ENCODE measurements at regions not wholly inside any gene's neighbourhood (a gene's known extent, or its start where the extent isn't known, plus 50 kb on each side); places are given as distances from the start of the nearest gene placed in this dataset.

DNA sequence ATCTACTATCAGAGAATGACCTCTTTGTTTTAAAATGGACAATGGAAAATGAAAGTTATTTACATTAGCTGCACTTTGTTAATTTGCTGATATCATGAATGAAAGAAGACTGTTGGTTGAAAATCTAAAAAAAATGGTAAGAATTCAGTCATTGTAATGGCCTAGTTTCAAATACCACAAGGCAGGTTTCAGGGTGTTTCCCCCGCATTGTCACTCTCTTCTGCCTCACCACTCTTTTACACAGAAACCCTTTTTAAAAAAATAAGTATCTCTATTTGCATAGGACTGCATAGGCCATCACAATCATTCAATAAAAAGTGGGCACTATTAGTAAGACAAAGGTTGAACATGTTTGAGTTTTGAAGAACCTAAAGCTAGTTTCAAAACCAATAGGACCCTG, 737.1 kb downstream of the INHBA start:
- 89% methylated on average over 1 of the region's 1 CpG; no CpG with 5 or more reads in 1 of the 2 experiments for WGBS, 2 experiments (ENCODE audit: extremely low coverage in 1 of 2, insufficient coverage in 1 of 2, insufficient read length in 1 of 2, insufficient replicate concordance in 2 of 2, low coverage in 1 of 2, low lambda C conversion rate in 2 of 2, missing lambda C conversion rate in 1 of 2)
- TF ChIP-seq JUND (IDR thresholded peaks at IDR 0.05; ENCODE audit: low read length) = no peak
- no peak for TF ChIP-seq NRF1 (IDR thresholded peaks at IDR 0.05; ENCODE audit: low read depth, low read length)
- no peak for TF ChIP-seq SIX5 (IDR thresholded peaks at IDR 0.05; ENCODE audit: low read depth, low read length)
- TF ChIP-seq SAP30 (IDR thresholded peaks at IDR 0.05; ENCODE audit: insufficient read depth, insufficient replicate concordance, low read length) = no peak
- TF ChIP-seq POLR2A (IDR thresholded peaks at IDR 0.05; ENCODE audit: control extremely low read depth in 1 of 2, low read depth in 2 of 2, low read length in 2 of 2) = no peak
- TF ChIP-seq GTF2F1 (IDR thresholded peaks at IDR 0.05; ENCODE audit: borderline replicate concordance, low read depth, low read length) = no peak
- TF ChIP-seq, protein P1, sequence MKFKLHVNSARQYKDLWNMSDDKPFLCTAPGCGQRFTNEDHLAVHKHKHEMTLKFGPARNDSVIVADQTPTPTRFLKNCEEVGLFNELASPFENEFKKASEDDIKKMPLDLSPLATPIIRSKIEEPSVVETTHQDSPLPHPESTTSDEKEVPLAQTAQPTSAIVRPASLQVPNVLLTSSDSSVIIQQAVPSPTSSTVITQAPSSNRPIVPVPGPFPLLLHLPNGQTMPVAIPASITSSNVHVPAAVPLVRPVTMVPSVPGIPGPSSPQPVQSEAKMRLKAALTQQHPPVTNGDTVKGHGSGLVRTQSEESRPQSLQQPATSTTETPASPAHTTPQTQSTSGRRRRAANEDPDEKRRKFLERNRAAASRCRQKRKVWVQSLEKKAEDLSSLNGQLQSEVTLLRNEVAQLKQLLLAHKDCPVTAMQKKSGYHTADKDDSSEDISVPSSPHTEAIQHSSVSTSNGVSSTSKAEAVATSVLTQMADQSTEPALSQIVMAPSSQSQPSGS (IDR thresholded peaks at IDR 0.05; ENCODE audit: low read length) = no peak
- TF ChIP-seq TCF12 (IDR thresholded peaks at IDR 0.05; ENCODE audit: low read depth, low read length) = no peak
- no peak for TF ChIP-seq SP1 (IDR thresholded peaks at IDR 0.05; ENCODE audit: low read depth, low read length)
- no peak for TF ChIP-seq RAD21 (IDR thresholded peaks at IDR 0.05 in 1 of 2, conservative IDR thresholded peaks at IDR 0.05 in 1 of 2; ENCODE audit: low read depth in 2 of 2, low read length in 2 of 2)

More for the DNA sequence above, 737.1 kb downstream of the INHBA start:
- no peak overlapping the region for H3K56ac ChIP-seq (replicated peaks; ENCODE audit: insufficient read length, low read depth, low read length)
- H3K4me1 ChIP-seq (replicated peaks in 1 of 4; ENCODE audit: control insufficient read depth in 3 of 4, insufficient read depth in 4 of 4, low read length in 3 of 4) = no peaks in the 10 kb centered on the region
- H3K9ac ChIP-seq (replicated peaks in 1 of 4; ENCODE audit: extremely low read depth in 1 of 4, low read depth in 3 of 4, low read length in 3 of 4) = no peak overlapping the region
- POLR2A ChIA-PET (ENCODE audit: partially characterized antibody) = no interaction called here
- no peak overlapping the region for H3K4me2 ChIP-seq (ENCODE audit: insufficient read depth in 1 of 2, low read depth in 2 of 2, low read length in 2 of 2)
- 0 out of 4 replicates have a peak, but pooled peaks cover 0 to 4% of the 10 kb centered on the region in 2 experiments for H3K9me3 ChIP-seq (ENCODE audit: insufficient read depth in 2 of 2, low read depth in 1 of 2, low read length in 1 of 2)
- H3K36me3 ChIP-seq (ENCODE audit: control insufficient read depth in 2 of 4, insufficient read depth in 4 of 4, low read length in 3 of 4) = no peaks in the 10 kb centered on the region
- no peak overlapping the region for H3K4me3 ChIP-seq (ENCODE audit: extremely low read depth in 1 of 4, insufficient read depth in 2 of 4, low read depth in 3 of 4, low read length in 4 of 4)
- no peak overlapping the region for H3K18ac ChIP-seq (ENCODE audit: extremely low read depth, low read length)
- FAIRE-seq (no peak), DNase-seq (ENCODE audit: low read depth in 1 of 2, low spot score in 2 of 2) (no peak)
- no peak overlapping the region for H2BK12ac ChIP-seq (ENCODE audit: low read depth, low read length)
- H4K5ac ChIP-seq (ENCODE audit: insufficient read length, low read depth, low read length) = no peak overlapping the region
- CTCF ChIA-PET (ENCODE audit: partially characterized antibody) = interaction anchor here (1.0 kb wide), 1 partner anchor 8 kb away, joined by 3 read pairs; no protein-coding TSS in a partner anchor
- no peaks in the 10 kb centered on the region for H3K27me3 ChIP-seq (replicated peaks in 1 of 4; ENCODE audit: control insufficient read depth in 3 of 4, extremely low read depth in 1 of 4, insufficient read depth in 3 of 4, low read length in 3 of 4)
- no peak overlapping the region for H3K23ac ChIP-seq (ENCODE audit: insufficient read length)
- no peak overlapping the region for H2AK5ac ChIP-seq (ENCODE audit: low read depth, low read length)
- no peak overlapping the region for H2AFZ ChIP-seq (ENCODE audit: low read length)
- no peak overlapping the region for H4K8ac ChIP-seq (ENCODE audit: extremely low read depth, insufficient read depth, low read length)
- H2BK5ac ChIP-seq (ENCODE audit: low read depth, low read length) = no peak overlapping the region
- no peak overlapping the region for H3K4ac ChIP-seq (replicated peaks; ENCODE audit: insufficient read length, low read depth, low read length)
- H2BK15ac ChIP-seq (ENCODE audit: low read length) = no peak overlapping the region
- no peak overlapping the region for H2BK120ac ChIP-seq (replicated peaks; ENCODE audit: low read depth, low read length)
- H3K79me1 ChIP-seq (ENCODE audit: low read depth, low read length) = no peaks in the 10 kb centered on the region
- no peaks in the 10 kb centered on the region for H4K20me1 ChIP-seq (replicated peaks in 1 of 2; ENCODE audit: control insufficient read depth in 1 of 2, insufficient read depth in 2 of 2, low read length in 2 of 2)
- H2BK20ac ChIP-seq (ENCODE audit: low read length) = no peak overlapping the region
- H4K91ac ChIP-seq (replicated peaks; ENCODE audit: insufficient read length, low read length) = no peak overlapping the region
- H3K14ac ChIP-seq (ENCODE audit: insufficient read length) = no peak overlapping the region
- no peak overlapping the region for H3K27ac ChIP-seq (ENCODE audit: low read depth, low read length)
- H3K23me2 ChIP-seq (ENCODE audit: low read depth, low read length) = no peaks in the 10 kb centered on the region
- no peaks in the 10 kb centered on the region for H3K79me2 ChIP-seq (ENCODE audit: control insufficient read depth in 1 of 2, insufficient read depth in 2 of 2, low read length in 2 of 2)
